H1 (cell line): ENCODE measurements at regions not wholly inside any gene's neighbourhood (a gene's known extent, or its start where the extent isn't known, plus 50 kb on each side); places are given as distances from the start of the nearest gene placed in this dataset.

Experiments used
- ATF2 ChIP-seq: IDR thresholded peaks from 2 replicates; pipeline ENCODE4 v1.6.1; 2012; ENCODE audit warnings: low read length, inconsistent platforms
- CHD7 ChIP-seq: fragments of 300-600 bp; sonication (generic); IDR thresholded peaks from 2 replicates; pipeline ENCODE4 v1.7.1; 2012; ENCODE audit warnings: low read length, moderate library complexity, mild to moderate bottlenecking, inconsistent platforms; ENCODE audit not compliant: insufficient replicate concordance
- JUND ChIP-seq: IDR thresholded peaks from 2 replicates; pipeline ENCODE4 v1.6.1; 2011; ENCODE audit warnings: mild to moderate bottlenecking, improper control_type of control experiment, low read length
- KDM5A ChIP-seq: fragments of 200-600 bp; IDR thresholded peaks from 2 replicates; pipeline ENCODE4 v1.7.1; 2012; ENCODE audit warnings: mild to moderate bottlenecking, low read length, inconsistent platforms, mixed read lengths
- MAX ChIP-seq: IDR thresholded peaks from 2 replicates; pipeline ENCODE4 v1.6.1; 2012; ENCODE audit warnings: inconsistent platforms
- PHF8 ChIP-seq: fragments of 200-600 bp; sonication (generic); conservative IDR thresholded peaks from 2 replicates; pipeline ENCODE4 v1.7.1; 2012; ENCODE audit warnings: low read depth, mild to moderate bottlenecking, inconsistent platforms, low read length, moderate library complexity
- RXRA ChIP-seq: IDR thresholded peaks from 2 replicates; pipeline ENCODE4 v1.6.1; 2011; ENCODE audit warnings: low read depth, mild to moderate bottlenecking, low read length, moderate library complexity; ENCODE audit not compliant: insufficient read depth
- SIRT6 ChIP-seq: IDR thresholded peaks from one replicate; pipeline ENCODE4 v1.7.1; 2012; ENCODE audit warnings: low read length, inconsistent platforms
- SP1 ChIP-seq: IDR thresholded peaks from 2 replicates; pipeline ENCODE4 v1.6.1; 2011; ENCODE audit warnings: low read depth, low read length
- SUZ12 ChIP-seq: fragments of 200-600 bp; sonication (generic); IDR thresholded peaks from 2 replicates; pipeline ENCODE4 v1.6.1; 2012; ENCODE audit warnings: mild to moderate bottlenecking, inconsistent platforms, low read length, moderate library complexity, mixed read lengths

DNA sequence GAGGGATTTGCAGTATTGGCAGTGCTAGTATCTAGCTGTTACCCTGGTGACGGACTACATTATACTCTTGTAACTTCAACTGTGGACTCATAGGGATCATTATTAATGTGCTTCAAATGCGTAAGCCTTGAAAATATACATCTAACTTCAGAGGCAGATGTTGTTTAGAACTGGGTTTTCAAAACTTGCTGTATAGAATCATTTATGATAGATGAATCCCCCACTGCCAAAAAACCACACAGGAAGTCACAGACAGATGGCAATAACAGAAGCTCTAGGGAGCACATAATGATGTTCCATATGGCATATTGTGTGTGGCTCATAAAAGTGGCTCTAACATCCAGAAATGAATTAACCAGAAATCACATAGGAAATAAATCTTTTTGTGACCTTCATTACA is 62.3 kb upstream of the RELL1 start (continued):
- TF ChIP-seq CHD7 (no peak), SUZ12 (no peak), RXRA (no peak), MAX (no peak), ATF2 (no peak), PHF8 (no peak), KDM5A (no peak), JUND (no peak), SP1 (no peak), SIRT6 (no peak)
